ENCODE measurements at regions not wholly inside any gene's neighbourhood (a gene's known extent, or its start where the extent isn't known, plus 50 kb on each side); places are given as distances from the start of the nearest gene placed in this dataset.

DNA sequence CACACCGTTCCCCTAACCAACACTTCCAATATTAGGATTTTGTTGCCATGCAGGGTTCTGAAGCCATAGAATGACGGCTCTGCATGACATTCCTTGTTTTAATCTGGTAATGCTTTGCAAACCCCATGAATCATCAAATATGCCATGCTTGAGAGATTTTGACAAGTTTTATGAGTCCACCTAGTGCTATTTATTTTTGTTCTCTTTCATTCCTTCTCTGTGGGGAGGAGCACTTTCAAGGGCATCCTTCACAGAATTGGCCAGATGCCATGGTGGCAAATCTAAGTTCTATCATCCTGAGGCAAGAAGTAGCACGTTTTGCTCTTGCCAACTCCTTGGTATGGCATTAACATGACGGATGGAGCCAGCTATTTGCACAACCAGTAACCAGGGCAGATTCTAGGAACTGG lies 268.4 kb downstream of the FAM76B start:
- H3K4me1 Mint-ChIP-seq, result no peaks in the 10 kb centered on the region
- peaks cover 7% of the 10 kb centered on the region for H3K9me3 Mint-ChIP-seq
- CTCF ChIA-PET, result no interaction called here
- H3K27me3 Mint-ChIP-seq, result peaks cover 1% of the 10 kb centered on the region
- POLR2A ChIA-PET, result no interaction called here
- no peaks in the 10 kb centered on the region for H3K36me3 Mint-ChIP-seq (ENCODE audit: low read depth)
- no peak for DNase-seq
- no peak overlapping the region for H3K4me3 Mint-ChIP-seq
- H3K27ac Mint-ChIP-seq, result no peak overlapping the region

DNA sequence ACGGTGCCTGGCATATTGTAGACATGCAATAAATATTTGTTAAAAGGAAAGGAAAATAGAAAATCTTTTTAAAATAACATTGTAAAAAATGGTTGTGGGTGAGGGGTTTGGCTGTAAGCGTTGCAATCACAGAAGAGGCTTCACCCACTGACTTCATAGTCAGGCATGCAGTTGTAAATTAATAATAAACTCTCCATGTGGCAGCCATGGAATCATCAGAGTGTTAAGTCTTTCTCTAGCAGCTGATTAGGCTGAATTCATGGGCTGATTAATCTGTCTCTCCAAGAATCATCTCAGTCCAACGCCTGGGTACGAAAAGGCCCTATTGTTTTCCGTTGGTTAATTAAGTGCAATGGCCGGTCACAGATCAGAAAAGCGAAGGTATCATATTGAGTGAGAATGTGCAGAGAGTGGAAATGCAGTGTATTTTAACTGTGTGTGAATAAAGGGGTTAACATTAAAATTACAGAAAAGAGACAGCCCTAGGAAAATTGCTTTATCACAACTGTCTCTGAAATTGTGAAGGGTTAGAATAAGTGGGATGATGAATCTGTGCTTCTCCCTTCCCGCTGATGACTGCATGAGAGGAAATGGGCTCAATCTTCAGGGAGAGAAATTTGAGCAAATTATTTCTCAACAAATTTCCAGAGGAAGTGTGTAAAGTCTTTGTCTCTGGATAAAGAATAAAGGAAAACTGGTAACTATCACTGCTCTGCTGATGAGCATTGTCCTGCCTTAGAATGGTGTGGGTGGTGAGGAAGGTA lies 269.0 kb downstream of the FAM76B start:
- Mint-ChIP-seq H3K27me3 (peaks cover 1% of the 10 kb centered on the region), H3K4me1 (no peaks in the 10 kb centered on the region), H3K27ac (no peak overlapping the region), H3K4me3 (no peak overlapping the region), H3K36me3 (ENCODE audit: low read depth) (no peaks in the 10 kb centered on the region), H3K9me3 (peaks cover 4% of the 10 kb centered on the region)
- DNase-seq, result no peak
- POLR2A ChIA-PET, result no interaction called here
- CTCF ChIA-PET, result no interaction called here

DNA sequence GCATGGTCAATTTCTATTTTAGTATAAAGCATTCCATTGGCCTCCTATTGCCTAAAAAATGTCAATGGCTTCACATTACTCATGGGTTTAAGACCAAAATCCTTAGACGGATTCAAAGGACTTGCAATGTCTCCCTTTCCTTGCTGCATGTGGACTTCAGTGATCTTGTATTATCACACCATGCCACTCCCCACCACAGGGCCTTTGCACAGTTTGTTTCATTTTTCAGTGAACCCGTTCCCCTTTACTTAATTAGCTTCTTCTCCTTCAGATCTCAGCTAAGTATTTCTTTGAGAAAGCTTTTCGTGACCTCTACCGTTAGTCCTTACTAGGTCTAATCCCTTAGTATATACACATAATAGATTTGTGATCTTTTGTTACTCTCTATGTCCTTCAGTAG lies 269.7 kb downstream of the FAM76B start:
- POLR2A ChIA-PET, result no interaction called here
- H3K27ac Mint-ChIP-seq, result no peak overlapping the region
- no peaks in the 10 kb centered on the region for H3K27me3 Mint-ChIP-seq
- no peaks in the 10 kb centered on the region for H3K4me1 Mint-ChIP-seq
- CTCF ChIA-PET, result no interaction called here
- H3K4me3 Mint-ChIP-seq, result no peak overlapping the region
- H3K9me3 Mint-ChIP-seq, result peaks cover 4% of the 10 kb centered on the region
- no peak for DNase-seq
- H3K36me3 Mint-ChIP-seq (ENCODE audit: low read depth), result no peaks in the 10 kb centered on the region

DNA sequence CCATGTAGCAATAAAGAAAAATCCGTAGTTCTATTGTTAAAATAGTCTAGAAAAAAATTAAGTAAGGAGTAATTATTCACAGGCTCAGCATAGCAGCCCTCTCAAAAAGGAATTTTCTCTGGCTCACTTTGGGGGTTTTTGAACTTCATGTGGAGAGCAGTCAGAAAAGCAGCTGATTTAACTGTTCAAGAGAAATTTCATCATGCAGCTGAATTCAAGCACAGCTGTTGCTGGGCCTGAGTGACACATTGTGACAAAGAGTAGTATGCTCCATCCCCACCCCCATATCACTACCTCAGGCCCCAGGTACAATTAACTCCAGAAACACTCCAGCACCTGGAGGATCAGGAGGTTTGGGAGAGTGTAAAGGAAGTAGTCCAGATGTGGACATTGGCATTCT lies 272.1 kb downstream of the FAM76B start:
- Mint-ChIP-seq H3K36me3 (ENCODE audit: low read depth) (no peaks in the 10 kb centered on the region), H3K4me3 (no peak overlapping the region), H3K9me3 (peaks cover 4% of the 10 kb centered on the region), H3K27me3 (peaks cover 2% of the 10 kb centered on the region), H3K4me1 (no peaks in the 10 kb centered on the region), H3K27ac (no peak overlapping the region)
- no peak for DNase-seq
- ChIA-PET CTCF (no interaction called here), POLR2A (no interaction called here)

DNA sequence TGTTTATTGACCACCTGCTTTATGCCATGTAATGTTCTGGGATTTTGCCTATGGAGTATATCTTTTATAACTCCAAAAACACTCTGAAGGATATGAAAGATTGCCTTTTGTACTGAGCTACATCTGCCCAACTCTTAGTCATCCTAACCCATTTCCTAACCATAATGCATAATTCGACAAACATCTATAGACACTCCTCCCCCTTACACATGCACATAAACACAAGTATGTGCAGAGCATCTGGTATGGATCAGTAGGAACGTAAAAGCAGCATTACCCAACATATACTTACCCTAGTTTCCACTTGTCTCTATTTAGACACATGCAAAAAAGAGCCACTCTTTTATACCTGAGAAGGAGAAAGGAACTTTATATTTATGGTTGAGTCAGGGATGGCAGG lies 272.8 kb downstream of the FAM76B start:
- ChIA-PET CTCF (interaction anchor here (1.0 kb wide), 1 partner anchor 47 kb away, joined by 3 read pairs; no protein-coding TSS in a partner anchor), POLR2A (interaction anchor here (0.7 kb wide), 1 partner anchor 284 kb away, joined by 4 read pairs; no protein-coding TSS in a partner anchor)
- no peak for DNase-seq
- Mint-ChIP-seq H3K4me3 (no peak overlapping the region), H3K9me3 (peaks cover 4% of the 10 kb centered on the region), H3K4me1 (no peaks in the 10 kb centered on the region), H3K27me3 (peaks cover 2% of the 10 kb centered on the region), H3K27ac (no peak overlapping the region), H3K36me3 (ENCODE audit: low read depth) (no peaks in the 10 kb centered on the region)

DNA sequence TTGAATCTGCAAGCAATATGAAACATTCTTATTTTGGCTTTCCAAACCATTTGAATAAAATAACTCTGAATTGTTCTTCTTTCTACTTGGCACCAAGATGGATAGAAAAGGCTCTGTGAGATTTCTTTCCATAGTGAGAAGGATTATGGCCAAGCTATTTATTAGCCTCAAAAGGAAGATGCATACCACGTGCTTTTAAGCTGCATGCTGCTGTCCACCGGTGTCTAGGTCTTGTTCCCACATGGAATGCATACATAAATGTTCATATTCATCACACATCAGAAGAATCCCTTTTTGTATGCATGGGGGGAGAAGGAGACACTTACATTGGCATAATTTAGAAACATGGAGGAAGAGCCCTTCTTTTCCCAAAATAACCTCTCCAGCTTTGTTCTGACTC lies 273.4 kb downstream of the FAM76B start:
- H3K9me3 Mint-ChIP-seq, result peaks cover 4% of the 10 kb centered on the region
- peaks cover 2% of the 10 kb centered on the region for H3K27me3 Mint-ChIP-seq
- ChIA-PET POLR2A (interaction anchor here (0.7 kb wide), 1 partner anchor 284 kb away, joined by 4 read pairs; no protein-coding TSS in a partner anchor), CTCF (interaction anchor here (0.9 to 1.0 kb wide), 2 partner anchors 48 to 63 kb away, joined by 3 read pairs; no protein-coding TSS in a partner anchor)
- H3K36me3 Mint-ChIP-seq (ENCODE audit: low read depth), result no peaks in the 10 kb centered on the region
- H3K4me3 Mint-ChIP-seq, result no peak overlapping the region
- no peak for DNase-seq
- no peak overlapping the region for H3K27ac Mint-ChIP-seq
- no peaks in the 10 kb centered on the region for H3K4me1 Mint-ChIP-seq

DNA sequence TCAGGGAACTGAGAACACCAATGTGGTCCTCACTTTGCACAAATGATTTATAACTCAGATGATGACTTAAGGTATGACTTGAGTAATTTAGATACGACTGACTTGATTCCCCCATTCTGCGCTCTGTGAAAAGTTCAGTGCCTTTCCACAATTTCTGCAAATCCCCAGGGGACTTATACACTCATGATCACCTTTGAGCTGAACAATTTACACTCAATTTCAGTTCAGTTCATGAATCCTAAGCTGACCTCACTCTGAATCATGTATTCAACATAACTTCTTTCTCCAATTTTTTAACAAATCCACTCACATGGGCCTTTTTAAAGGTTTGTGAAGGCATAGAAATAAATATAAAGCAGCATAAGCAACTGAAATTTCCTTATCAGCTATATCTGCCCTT lies 274.2 kb downstream of the FAM76B start:
- Mint-ChIP-seq H3K27me3 (peaks cover 2% of the 10 kb centered on the region), H3K4me3 (no peak overlapping the region), H3K27ac (no peak overlapping the region), H3K4me1 (no peaks in the 10 kb centered on the region), H3K9me3 (peaks cover 4% of the 10 kb centered on the region), H3K36me3 (ENCODE audit: low read depth) (no peaks in the 10 kb centered on the region)
- DNase-seq, result no peak
- ChIA-PET POLR2A (no interaction called here), CTCF (interaction anchor here (0.9 kb wide), 1 partner anchor 63 kb away, joined by 3 read pairs; no protein-coding TSS in a partner anchor)

DNA sequence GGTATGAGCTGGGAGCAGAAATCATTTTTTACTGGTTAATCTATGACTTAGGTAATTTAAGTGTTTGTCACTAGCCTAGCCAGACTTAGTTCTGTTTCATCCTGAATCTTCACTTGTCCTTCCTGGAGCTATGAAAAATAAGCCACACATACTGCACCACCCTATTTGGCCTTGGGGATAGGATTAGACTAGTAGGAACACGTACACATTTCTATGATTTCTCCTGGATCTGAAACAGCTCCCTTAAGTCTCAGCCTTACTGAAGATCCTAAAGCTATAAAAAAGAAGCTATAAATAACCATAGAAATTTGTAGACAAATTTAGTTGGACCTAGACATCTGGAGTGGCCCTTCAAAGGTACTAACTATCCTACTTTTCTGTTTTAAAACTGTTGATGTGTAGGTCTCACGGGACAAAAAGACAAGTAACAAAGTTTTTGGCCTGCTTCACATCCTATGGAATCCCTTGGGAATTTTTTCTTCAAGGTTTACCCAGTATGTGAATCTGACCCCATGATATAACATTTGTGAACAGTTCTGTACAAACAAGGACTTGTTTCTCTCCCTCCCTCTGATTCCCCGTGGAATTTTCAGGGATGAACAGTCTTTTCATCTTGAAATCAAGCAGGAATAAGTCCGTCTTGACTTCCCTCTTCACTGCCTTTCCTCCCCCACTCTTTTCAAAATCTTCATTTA lies 275.0 kb downstream of the FAM76B start:
- CTCF ChIA-PET, result interaction anchor here (0.9 kb wide), 1 partner anchor 11 kb away, joined by 3 read pairs; no protein-coding TSS in a partner anchor
- H3K9me3 Mint-ChIP-seq, result peaks cover 4% of the 10 kb centered on the region
- no peak for DNase-seq
- H3K36me3 Mint-ChIP-seq (ENCODE audit: low read depth), result no peaks in the 10 kb centered on the region
- no peak overlapping the region for H3K27ac Mint-ChIP-seq
- POLR2A ChIA-PET, result no interaction called here
- peaks cover 2% of the 10 kb centered on the region for H3K27me3 Mint-ChIP-seq
- no peak overlapping the region for H3K4me3 Mint-ChIP-seq
- no peaks in the 10 kb centered on the region for H3K4me1 Mint-ChIP-seq

DNA sequence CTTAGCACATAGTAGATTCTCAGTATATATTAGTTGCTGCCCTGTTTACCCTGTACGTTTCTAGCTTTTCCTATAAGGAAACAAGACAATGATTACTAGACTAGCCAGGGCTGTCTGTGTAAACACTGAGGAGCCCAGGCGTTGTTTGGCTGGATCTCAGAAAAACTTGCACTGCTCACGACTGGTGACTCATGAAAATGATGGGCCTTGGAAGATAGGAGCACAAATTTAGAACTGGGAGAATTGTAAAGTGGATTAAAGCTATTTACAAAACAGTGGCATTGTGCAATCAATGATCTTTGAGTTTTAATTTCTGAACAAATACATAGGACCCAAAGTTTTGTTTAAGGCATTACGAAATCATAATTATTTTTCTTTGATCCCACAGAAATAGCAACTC lies 276.9 kb downstream of the FAM76B start:
- no peak for DNase-seq
- peaks cover 4% of the 10 kb centered on the region for H3K9me3 Mint-ChIP-seq
- no peak overlapping the region for H3K27ac Mint-ChIP-seq
- H3K36me3 Mint-ChIP-seq (ENCODE audit: low read depth), result no peaks in the 10 kb centered on the region
- peaks cover 2% of the 10 kb centered on the region for H3K27me3 Mint-ChIP-seq
- POLR2A ChIA-PET, result no interaction called here
- CTCF ChIA-PET, result interaction anchor here (1.1 kb wide), 1 partner anchor 71 kb away, joined by 3 read pairs; no protein-coding TSS in a partner anchor
- H3K4me1 Mint-ChIP-seq, result no peaks in the 10 kb centered on the region
- H3K4me3 Mint-ChIP-seq, result no peak overlapping the region

DNA sequence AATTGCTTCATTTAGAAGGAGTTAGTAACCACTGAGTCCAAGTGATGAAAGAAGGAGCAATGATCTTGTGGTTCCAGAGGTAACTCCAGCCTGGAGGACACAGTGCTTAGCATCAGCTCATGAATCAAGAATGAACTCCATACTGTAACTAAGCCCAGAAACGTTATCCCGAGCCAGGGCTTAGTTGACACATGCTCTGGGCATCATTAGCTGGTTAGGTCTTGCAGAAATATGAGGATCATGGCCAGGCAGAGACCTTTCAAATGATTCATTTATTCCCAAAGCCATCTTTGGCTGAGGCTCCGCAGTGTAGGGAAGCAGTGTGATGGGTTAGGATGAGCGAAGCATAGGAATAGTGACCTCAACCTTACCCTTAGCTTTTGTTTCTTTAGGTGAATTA lies 277.4 kb downstream of the FAM76B start:
- Mint-ChIP-seq H3K4me1 (no peaks in the 10 kb centered on the region), H3K27me3 (peaks cover 2% of the 10 kb centered on the region), H3K9me3 (peaks cover 4% of the 10 kb centered on the region), H3K36me3 (ENCODE audit: low read depth) (no peaks in the 10 kb centered on the region), H3K4me3 (no peak overlapping the region), H3K27ac (no peak overlapping the region)
- DNase-seq, result no peak
- ChIA-PET POLR2A (no interaction called here), CTCF (interaction anchor here (1.1 kb wide), 1 partner anchor 70 kb away, joined by 3 read pairs; no protein-coding TSS in a partner anchor)

DNA sequence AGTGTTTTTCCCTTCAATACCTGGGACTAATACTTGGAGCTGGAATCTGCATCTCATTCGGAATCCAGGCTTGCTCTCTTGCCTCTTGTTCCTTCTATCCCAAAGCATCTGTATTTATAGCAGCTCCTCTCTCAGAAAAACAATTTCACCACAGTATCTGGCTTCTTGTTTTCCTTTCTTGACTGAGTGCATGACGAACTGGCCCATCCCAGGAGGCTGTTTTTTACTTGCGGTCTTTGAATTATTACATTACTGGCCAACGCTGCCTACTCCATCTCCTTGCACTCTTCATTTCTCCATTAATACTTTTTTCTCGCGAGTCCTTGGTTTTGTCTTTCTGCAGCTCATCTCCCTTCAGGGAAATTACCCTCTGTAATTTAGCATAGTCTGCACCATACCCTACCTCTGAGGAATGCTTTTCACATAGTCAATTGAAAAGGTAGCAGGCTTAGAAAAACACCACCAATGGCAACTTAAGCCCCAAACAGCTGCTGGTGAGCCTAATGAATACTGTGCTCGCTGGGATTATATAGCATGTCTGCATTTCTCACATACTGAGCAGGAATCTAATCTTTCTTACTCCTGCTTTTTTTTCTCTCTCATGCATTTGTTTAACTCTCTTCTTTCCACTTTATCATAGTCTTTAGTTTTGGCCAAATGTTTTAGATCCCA lies 277.4 kb upstream of the SESN3 start:
- H3K36me3 Mint-ChIP-seq (ENCODE audit: low read depth), result no peaks in the 10 kb centered on the region
- DNase-seq, result no peak
- no peak overlapping the region for H3K27ac Mint-ChIP-seq
- ChIA-PET CTCF (interaction anchor here (1.5 to 1.8 kb wide), 2 partner anchors 169 to 197 kb away, joined by 3 to 5 read pairs; no protein-coding TSS in a partner anchor), POLR2A (no interaction called here)
- H3K27me3 Mint-ChIP-seq, result peaks cover 2% of the 10 kb centered on the region
- H3K4me1 Mint-ChIP-seq, result peaks cover 10% of the 10 kb centered on the region
- no peaks in the 10 kb centered on the region for H3K9me3 Mint-ChIP-seq
- H3K4me3 Mint-ChIP-seq, result no peak overlapping the region

DNA sequence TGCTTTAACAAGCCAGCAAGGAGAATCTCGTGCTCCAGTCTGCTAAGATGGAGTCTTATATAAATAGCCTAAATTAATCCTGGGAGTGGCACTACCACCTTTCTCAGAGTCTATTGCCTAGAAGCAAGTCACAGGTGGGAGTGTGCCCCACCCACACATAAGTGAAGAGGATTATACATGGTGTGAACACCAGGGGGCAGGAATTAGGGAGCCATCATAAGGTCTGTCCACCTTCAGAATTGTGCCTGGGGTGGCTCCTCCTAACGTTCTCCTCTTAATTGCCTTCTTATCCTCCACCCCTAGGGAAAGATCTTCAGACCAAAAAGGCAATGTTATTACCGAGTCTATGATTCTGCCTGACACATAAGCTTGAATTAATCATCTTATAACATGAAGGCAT lies 276.8 kb upstream of the SESN3 start:
- Mint-ChIP-seq H3K36me3 (ENCODE audit: low read depth) (no peaks in the 10 kb centered on the region), H3K4me1 (peaks cover 10% of the 10 kb centered on the region), H3K4me3 (no peak overlapping the region), H3K27ac (no peak overlapping the region), H3K9me3 (peaks cover 3% of the 10 kb centered on the region), H3K27me3 (peaks cover 2% of the 10 kb centered on the region)
- no peak for DNase-seq
- ChIA-PET CTCF (interaction anchor here (1.5 to 1.8 kb wide), 2 partner anchors 168 to 198 kb away, joined by 3 to 5 read pairs; no protein-coding TSS in a partner anchor), POLR2A (no interaction called here)

DNA sequence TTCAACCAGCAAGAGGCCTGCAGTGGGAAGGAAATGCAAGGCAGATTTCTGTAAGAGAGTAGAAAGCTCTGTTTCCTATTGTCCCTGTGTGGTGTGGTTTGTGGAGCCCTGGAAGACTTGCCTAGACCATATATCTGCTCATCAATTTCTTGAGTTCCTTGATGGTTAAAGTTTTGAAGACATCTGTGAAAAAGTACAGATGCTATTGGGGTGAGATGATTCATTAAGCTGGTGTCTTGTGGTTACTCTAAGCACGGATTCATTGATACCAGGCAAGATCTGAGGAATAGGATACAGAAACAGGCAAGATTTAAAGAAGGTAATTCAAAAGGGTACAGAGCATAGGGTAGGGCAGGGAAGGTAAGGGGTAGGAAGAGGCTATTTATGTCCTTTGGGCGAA lies 275.8 kb upstream of the SESN3 start:
- Mint-ChIP-seq H3K4me1 (peaks cover 10% of the 10 kb centered on the region), H3K27me3 (no peaks in the 10 kb centered on the region), H3K4me3 (no peak overlapping the region), H3K27ac (no peak overlapping the region), H3K36me3 (ENCODE audit: low read depth) (no peaks in the 10 kb centered on the region), H3K9me3 (peaks cover 5% of the 10 kb centered on the region)
- ChIA-PET POLR2A (no interaction called here), CTCF (no interaction called here)
- no peak for DNase-seq

Measured in activated CD4-positive, alpha-beta T cell treated with anti-CD3 and anti-CD28 coated beads, Interleukin-2, amount 10 ng/mL, durations not matched to agents 7 days and 5 days (primary cell).